NCI-H2029 treated with DMSO at 0.1 percent for 48 hours (cell line): ENCODE measurements at regions not wholly inside any gene's neighbourhood (a gene's known extent, or its start where the extent isn't known, plus 50 kb on each side); places are given as distances from the start of the nearest gene placed in this dataset.
"Not testable (repeated sequence)": the region's sequence is repeated elsewhere in the genome, so short reads cannot be mapped to it uniquely, and the experiment has no call there.

Source experiments
- DNase-seq: peaks from one replicate; lab custom pipeline; 2025; lab: John Stamatoyannopoulos, UW

DNA sequence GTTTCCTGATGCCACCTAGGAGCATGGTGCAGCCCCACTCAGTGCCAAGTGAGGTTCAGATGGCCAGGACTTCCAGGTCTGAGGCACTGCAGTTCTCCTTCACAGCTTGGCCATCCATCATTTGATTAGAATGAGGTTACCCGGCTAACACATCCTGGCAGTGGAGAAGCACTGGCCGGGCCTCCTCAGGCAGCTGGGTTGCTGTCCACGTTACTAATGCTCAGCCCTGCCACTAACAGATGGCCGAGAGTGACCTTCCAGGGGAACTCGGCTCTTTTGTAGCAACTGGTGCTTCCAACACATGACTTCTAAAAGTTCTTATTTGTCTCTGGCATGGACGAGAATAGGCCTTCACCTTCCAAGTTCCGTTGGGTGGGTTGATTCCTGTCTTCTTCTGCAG is 204.6 kb upstream of the CFAP20DC start:
- DNase-seq: no peak

DNA sequence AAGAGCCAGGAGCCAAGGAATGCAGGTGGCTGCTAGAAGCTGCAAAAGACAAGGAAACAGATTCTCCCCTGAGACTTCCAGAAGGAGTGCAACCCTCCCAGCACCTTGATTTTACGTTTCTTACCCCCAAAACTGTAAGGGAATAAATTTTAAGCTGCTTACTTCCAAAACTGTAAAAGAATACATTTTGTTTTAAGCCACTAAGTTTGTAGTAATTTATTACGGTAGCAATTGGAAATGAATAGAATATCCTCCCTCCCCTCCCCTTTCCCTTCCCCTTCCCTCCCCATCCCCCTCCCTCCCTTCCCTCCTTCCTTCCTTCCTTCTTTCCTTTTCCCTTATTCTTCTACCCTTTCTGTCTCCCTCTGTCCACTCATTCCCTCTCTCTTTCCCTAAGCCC is 203.7 kb upstream of the CFAP20DC start:
- no peak for DNase-seq

DNA sequence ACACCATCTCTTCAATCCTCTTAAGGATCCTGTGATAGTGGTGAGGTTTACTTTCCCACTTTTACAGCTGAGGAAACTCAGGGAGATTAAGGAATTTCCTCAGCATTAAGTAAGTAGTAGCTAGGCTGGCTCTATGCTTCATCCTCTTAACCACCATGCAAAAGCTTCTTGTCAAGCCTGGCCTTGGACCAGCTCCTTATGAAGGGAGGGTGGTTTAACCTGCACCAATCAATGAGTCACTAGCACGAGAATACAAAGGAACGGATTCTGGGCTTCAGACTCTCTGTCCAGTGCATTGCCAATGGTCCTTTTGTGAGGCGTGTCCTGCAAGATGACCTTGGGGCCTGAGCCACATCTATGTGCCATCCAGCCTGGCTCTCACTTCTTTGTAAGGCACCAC is 202.0 kb upstream of the CFAP20DC start:
- no peak for DNase-seq

DNA sequence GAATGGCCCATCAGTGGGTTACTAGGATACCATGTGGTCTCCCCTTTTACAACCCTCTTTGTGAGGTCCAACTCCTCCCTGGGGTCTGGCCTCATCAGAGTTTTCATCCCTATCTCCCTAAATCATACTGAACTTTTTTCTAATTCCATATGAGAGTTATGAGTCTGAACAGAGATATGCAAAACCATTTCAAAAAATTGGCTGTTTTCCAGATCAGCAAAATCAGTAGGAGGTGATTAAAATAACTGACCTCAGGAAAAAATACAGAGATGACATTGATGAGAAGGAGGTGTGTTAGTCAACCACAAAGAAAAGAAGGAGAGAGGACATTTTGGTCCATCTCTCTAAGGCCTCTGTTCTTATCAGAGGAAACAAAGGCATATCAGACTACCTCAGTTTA is 200.8 kb upstream of the CFAP20DC start:
- no peak for DNase-seq

DNA sequence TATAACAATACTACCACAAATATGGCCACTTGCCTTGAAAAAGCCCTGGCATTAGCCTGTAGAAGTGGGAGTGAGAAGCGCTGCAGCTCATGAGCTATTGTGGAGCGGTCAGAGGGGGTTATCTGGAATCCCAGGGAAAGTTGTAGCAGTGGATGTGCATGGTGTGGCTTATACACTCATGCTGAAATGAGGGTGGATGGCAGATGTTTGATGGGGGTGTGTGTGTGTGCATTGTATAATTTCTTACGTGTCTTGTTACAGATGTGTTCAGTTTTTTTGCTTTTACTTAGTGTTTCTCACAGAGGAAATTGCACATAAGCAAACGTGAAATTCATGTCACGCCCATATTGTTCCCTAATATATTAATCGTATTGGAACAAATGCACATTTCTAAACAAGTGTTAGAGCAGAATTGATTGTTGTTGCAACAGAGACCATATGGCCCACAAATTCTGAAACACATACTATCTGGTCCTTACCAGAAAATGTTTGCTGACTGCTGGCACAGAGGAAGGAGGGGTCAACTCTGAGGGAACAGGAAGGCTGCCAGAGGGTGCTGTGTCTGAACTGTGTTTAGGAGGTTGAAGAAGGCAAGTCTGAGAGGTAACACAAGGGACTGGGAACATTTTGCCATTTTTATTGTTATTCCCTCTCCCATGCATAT is 200.0 kb upstream of the CFAP20DC start:
- no peak for DNase-seq

DNA sequence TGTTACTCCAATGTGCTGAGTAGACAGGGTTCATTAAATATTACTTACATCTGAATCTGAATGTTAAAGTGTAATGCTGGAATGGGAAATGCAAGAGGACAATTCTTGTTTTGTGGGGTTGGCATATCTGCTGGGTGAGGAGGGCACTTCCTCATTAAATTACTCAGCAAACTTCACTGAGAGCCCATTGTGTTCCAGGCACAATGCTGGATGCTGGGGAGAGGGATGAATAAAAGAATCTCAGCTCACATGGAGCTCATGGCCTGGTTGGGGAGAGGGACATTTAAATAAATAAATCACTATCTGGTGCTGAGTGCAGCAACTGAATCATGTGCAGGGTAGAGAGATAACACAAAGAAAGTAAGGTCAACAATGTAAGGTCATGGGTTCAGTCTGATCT is 199.2 kb upstream of the CFAP20DC start:
- DNase-seq: no peak

DNA sequence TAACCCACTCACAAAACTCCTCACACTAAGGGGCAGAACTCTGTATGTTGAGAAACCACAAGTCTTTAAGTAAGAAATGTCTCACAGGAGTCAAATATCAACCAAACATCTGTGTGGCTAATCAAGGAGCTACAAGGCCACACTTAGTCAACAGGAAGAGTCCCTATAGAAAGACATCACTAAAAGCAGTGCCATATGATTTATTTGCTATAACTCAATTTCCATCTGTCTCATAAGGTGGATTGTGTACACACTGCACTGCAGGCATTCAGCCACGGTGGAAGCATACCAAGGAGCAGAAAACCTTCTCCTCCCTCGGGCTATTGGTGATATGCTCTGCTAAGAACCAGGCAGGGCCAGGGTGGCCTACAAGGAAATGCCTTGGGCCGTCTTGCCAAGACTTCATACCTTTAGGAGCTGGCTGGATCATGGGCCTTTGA is 197.6 kb upstream of the CFAP20DC start:
- DNase-seq: no peak

DNA sequence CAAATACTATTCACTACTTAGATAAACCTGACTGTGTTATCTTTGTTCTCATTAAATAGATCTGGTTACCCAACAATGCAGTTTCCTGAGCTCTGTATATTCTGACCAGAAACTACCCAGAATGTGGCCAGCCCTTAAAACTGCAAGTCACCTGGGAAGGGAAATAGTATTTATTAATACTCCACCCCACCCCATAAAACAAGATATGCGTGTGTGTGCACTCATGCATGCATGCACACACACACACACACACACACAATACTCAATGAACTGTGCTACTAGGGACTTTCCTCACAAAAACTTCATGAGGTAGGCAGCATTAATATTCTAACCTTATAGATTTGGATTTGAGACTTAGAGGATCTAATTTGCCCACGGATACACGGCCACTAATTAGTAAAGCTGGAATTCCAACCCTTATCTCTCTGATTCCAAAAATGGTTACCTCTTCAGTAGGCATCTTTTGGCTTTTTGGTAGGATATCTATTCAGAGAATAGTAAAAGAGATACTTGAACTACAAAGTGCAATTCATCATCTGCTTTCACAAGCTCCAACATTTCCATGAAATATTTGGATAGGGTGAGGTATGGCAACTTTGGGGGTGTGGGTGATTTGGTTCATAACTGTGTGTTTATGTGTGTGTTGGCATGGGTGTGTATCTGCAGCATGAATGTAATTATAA is 197.0 kb upstream of the CFAP20DC start:
- DNase-seq: no peak

DNA sequence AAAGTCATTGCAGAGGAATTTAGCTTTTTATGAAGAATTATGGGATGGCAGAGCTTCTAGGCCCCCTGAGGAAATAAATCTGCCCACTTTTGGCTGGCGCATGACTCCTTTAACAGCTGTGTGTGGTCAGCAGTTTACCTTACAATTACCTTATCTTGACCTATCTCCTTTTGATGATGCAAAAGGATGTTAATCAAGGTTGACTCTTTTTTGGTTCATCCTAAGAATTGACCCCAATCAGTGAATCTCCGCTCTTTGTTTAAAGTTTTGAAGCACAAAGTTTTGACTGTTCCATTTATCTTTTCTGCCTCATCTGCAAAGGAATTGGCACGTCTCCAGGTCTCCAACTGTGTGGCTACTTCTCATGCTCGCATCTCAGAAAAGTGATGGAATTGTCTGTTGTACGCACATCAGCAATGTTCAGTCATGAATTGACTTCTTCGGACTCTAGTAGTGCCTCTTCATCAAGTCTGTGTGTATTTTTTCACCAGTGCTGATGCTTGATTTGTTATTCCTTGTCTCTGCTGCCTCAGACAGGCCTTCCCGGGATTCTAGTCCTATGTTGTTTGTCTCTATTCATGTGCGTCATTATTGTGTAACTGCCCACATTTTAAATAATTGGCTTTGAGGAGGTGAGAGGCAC is 196.2 kb upstream of the CFAP20DC start:
- DNase-seq: no peak

DNA sequence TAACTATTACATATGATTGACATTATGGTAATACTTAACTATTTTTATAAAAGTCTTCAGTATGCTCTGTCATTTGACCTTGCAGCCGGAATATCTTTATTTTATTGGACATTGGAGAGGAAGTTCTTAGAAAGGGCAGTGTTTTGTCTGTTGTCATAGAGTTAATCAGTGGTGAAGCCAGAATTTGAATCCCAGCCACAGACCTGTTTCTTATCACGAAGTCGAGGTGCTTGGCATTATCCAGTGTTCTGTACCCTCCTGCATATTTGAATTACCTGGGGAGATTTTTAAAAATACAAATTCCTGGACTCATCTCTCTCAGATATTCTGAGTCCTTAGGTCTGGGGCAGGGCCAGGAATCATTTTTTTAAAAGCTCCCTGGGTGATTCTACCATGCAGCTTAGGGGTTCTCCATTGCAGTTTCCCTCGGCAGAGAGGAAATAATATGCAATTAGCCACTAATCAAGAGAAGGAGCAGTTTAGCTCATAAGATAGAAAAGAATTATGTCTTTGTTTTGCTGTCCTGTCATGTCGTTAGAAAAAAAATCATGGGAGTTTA is 195.6 kb upstream of the CFAP20DC start:
- no peak for DNase-seq

DNA sequence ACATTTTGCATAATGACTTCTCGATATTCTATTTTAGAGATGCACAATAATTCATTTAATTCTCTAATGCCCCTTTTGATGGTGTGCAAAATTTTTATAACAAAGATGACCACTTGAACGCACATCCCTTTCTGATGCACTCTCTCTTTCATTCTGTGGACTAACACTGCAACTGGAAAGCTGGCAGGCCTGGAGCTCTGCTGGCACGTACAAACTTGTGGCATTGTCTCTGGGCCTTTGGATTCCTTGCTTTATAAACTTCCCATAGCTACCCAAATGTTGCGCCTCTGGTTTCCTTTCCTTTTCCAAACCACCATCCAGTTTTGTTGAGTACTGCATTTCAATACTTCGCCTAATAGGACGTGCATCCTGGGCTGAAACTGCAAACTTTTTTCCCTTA is 194.5 kb upstream of the CFAP20DC start:
- DNase-seq: no peak

DNA sequence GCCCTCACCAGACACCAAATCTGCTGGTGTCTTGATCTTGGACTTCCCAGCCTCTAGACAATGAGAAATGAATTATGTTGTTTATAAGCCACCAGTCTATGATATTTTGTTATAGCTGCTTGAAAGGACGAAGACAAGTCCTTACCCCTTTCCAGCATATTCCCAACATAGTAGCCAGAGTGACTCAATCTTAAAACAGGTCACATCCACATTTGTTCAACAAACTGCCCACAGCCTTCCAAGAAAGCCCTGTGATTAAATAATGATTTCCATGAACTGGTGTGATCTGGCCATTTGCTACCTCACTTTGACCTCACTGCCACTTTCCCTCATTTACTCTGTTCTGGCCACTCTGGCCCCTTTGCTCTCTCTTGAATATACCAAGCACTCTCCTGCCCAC is 193.7 kb upstream of the CFAP20DC start:
- DNase-seq: no peak

DNA sequence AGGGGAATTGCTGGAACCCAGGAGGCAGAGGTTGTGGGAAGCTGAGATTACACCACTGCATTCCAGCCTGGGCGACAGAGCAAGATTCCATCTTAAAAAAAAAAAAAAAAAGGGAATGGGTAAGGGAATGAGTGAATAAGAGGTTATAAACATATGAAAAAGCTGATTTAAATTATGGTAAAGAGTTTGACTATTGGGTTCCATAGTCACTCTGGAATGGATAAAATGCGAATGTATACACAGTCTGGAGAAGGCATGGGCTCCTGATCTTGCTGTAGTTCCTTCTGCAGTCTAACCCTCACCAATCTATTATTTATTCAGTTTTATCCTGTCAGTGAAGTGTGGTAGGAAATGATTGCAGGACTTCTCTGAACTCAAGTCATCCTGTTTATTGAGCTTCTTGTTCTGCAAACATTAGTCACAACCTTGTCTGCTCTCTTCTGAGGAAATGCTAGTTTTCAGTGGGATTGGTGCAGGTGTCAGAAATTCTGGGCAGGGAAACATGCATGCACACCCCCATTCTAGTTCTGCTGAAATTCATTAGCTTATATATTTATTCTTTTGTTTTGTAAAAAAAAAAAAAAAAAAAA is 190.9 kb upstream of the CFAP20DC start:
- no peak for DNase-seq

DNA sequence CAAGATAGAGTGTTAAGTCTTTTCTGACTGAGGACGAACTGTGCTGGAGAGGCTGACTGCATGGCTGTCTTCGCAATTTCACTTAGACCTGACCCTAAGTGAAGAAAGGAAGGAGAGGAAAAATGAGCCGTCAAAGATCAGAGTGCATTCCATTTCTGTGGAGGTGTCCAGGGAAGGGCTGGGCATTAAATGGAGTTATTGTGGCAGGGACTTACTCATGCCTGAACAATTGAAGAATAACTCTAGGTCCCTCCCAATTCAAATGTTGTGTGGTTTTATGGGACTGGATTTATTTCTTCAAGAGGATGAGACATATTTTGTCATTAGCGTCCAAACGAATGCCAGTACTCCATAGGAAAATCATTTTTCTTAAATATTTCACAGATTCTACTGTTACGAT is 187.3 kb upstream of the CFAP20DC start:
- no peak for DNase-seq

DNA sequence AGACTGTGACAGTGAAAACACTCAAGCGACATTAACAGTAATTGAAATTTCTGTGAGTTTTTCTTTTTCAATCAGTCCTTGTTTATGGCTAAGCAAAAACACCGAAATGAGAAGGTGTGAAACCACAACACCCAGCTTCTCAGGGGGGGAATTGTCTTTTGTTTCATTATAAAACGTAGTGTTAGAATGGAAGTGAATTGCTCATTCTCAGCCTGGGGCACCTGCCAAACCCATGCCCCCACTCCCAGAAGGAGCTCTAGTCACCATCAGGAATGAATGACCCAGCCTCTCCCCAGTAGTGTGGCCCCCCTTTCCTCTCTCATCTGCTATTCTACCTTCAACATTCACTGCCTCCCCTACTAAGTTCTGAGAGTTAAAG is 185.8 kb upstream of the CFAP20DC start:
- DNase-seq: no peak

DNA sequence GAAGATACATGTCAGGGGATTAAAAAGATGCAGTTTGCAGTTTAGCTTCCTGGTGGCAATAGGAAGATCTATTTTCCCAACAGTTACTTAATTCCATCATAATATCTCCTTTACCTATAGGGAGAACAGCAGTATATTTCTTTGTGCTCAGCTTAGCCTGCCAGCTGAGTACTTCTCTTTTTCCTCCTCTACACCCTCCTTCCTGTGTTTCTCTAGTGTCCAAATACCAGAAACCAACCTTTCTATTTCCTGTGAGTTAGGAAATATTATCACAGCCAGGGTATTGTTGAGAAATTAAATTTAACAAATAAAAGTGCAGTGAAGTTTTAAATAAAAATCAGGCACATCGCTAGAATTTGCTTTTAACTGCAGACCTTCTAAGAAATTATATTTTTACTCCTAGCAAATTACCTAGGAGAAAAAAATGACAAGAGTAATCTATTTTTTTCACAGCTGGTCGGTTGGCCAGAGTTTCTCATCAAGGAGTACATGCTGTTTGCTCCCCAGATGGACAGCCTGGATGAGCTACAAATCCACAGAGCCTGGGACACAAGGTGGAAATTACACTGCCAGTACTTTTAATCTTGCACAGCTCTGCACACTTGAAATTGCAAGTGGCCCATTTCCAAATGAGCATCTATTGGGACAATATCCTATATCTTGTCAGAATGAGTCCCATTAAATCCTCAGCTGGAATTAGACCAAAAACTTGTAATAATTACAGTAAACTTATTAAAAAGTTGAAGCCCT is 185.2 kb upstream of the CFAP20DC start:
- no peak for DNase-seq

DNA sequence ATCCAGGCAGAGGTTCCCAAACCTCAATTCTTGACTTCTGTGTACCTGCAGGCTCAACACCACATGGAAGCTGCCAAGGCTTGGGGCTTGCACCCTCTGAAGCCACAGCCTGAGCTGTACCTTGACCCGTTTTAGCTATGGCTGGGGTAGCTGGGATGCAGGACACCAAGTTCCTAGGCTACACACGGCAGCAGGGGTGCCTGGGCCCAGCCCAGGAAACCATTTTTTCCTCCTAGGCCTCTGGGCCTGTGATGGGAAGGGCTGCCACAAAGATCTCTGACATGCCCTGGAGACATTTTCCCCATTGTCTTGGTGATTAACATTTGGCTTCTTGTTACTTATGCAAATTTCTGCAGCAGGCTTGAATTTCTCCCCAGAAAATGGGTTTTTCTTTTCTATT is 180.6 kb upstream of the CFAP20DC start:
- not testable (repeated sequence) for DNase-seq

DNA sequence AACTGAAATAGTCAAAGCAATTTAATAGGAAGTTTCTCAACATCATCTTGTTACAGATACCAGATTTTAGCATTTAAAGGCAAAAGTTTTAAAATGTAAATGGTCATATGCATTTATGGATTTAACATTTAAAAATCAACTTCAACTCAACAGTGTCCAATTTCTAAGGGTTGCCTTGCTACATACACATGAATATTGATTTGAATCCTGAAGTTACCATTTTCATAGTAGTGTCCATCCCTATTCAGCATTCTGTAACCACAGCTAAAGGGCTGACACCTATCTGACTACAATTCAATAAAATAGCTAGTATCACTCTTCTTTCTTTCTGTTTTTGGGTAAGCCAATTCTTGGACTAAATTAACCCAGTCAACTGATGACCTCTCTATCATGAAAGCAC is 164.0 kb upstream of the CFAP20DC start:
- no peak for DNase-seq

DNA sequence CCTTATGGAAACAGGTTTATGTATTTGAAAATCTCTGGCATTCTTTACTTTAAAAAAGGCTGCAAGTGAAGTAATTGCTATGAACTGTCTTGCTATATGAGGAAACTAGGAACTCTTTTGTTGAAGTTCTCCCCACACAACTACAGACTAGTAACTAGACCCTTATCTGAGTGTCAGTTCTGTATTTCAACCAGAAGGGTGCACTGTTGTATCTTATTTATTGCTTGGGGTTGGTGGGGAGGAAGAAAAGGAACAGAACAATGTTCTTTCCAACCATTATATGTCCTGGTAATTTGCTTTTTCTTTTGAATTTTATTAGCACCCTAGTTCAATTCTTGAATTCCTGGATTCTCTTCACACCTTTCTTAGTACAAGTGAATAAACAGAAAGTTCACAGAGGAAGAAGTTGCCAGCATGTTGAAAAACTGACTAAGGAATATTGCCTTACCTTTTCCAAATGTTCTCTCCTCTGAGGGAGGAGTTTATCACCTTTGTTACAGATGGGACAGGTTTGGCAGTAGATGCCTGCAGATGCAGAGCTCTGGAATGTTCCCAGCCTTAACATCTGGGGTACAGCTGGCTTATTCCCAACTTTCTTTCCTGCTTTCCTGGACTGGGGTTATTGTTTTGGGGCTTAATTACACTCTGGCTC is 162.4 kb upstream of the CFAP20DC start:
- DNase-seq: peak; percentile 29

DNA sequence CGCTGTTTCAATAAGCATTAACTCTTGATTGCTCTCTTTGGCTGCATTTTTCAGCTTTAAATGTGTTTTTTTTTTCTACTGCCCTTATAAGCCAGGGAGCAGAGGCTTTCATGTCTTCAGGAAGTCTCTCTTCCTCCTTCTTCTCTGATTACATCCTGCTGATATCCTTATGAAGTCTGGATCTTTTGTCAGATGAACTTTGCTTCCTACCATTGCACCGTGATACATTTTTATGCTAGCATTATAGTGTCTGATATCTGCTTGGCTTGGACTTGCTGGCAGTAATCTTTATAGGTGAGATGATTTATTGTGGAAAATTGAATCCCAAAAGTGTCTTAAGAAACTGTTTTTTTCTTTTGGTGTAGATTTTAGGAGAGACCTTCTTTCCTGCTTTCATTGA is 160.4 kb upstream of the CFAP20DC start:
- DNase-seq: no peak

DNA sequence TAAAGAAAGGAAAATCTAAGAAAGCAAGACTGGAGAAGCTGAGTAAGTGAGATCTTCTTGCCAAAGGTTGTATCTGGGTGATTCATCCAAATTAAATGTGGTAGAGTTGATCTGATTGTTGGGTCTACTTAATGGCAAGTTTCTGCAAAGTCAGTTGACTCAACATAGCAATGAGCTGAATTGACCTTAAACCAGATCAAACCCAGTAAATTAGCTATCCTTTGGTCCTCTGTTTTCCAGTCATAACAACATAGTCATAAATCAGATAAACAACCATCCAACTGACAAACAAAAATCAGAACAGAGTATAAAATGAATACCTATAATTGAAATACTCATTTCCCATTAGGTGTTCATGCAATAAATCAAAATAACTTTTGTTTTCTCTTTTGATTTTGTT is 142.6 kb upstream of the CFAP20DC start:
- no peak for DNase-seq

DNA sequence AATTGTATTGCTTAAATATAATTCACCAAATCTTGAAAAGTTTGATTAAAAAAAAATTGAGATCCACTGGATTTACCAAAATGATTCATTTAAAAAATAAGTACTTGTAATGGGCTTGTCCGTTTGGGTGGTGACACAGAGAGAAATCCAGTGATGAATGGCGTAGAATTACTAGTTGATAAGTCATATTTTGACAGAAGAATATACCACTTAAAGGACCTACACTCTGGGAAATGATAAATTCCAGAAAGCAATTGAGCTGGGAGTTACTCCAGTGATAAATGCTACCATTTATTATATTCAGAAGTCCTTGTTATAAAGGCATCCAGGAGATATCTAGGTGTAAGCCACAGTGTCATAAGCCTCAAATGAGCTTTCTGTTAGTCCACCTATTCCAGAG is 141.8 kb upstream of the CFAP20DC start:
- DNase-seq: no peak
